Ascending aorta (tissue), 2 donors: ENCODE measurements at regions not wholly inside any gene's neighbourhood (a gene's known extent, or its start where the extent isn't known, plus 50 kb on each side); places are given as distances from the start of the nearest gene placed in this dataset.
A peak's percentile ranks its signal among the peaks of the same experiment; 100 is the strongest.

Experiments used
- DNase-seq, 2 donors: peaks; one replicate each; pipeline ENCODE4 v3.0.0-alpha.2; 2019; ENCODE audit warnings: low spot score in 2 of 2
- H3K27ac ChIP-seq, 2 donors: fragments of 200-600 bp; sonication (generic); one replicate each; pipeline ENCODE4 v1.5.1; 2016 to 2017; ENCODE audit warnings: mild to moderate bottlenecking in 1 of 2
- H3K27me3 ChIP-seq: fragments of 200-600 bp; sonication (generic); one replicate; pipeline ENCODE4 v1.5.1; 2017
- H3K36me3 ChIP-seq, 2 donors: fragments of 200-600 bp; sonication (generic); one replicate each; pipeline ENCODE4 v1.5.1; 2016
- H3K4me1 ChIP-seq, 2 donors: fragments of 200-600 bp; sonication (generic); one replicate each; pipeline ENCODE4 v1.5.1; 2016 to 2017; ENCODE audit warnings: mild to moderate bottlenecking in 1 of 2
- H3K4me3 ChIP-seq, 2 donors: fragments of 200-600 bp; sonication (generic); one replicate each; pipeline ENCODE4 v1.5.1; 2016 to 2017; ENCODE audit warnings: mild to moderate bottlenecking in 1 of 2
- H3K9me3 ChIP-seq, 2 donors: fragments of 200-600 bp; sonication (generic); one replicate each; pipeline ENCODE4 v1.5.1; 2016
- intact Hi-C: fragments of 100-400 bp; cut with DNase I; formaldehyde crosslinking; loops from one replicate; pipeline ENCODE4 v1.15.1; 2023
- TF ChIP-seq, protein P1 (sequence below), 3 experiments: fragments of 200-600 bp in 2 of 3; fragments of 450-650 bp in 1 of 3; sonication (generic) in 2 of 3; IDR thresholded peaks; one replicate each; pipeline ENCODE4 v1.5.1; 2016 to 2019; ENCODE audit warnings: antibody characterized with exemption in 3 of 3, mild to moderate bottlenecking in 1 of 3, moderate library complexity in 1 of 3

DNA sequence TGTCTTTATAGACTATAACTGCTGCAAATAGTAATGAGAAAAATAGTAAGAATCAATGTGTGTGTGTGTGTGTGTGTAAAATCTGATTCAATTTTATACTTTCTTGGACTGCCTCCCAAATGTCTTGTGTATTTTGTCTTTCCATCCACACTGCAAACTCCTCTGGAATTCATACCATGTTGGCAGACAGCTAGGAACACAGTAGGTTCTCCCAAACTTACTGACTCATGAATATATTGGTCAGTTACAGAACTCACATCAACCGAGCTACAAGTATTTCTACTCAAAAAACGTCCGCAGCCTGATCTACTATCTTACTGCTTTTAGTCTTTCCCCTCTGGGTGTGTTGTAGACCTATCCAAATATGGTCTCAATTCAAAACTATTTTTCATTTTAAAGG is 542.7 kb upstream of the PSMD7 start:
- intact Hi-C loops: no loop called here
- no peak overlapping the region for H3K27ac ChIP-seq
- no peaks in the 10 kb centered on the region for H3K36me3 ChIP-seq
- H3K9me3 ChIP-seq: no peaks in the 10 kb centered on the region
- peaks cover 3 to 8% of the 10 kb centered on the region in 2 donors for H3K4me1 ChIP-seq
- H3K4me3 ChIP-seq: no peak overlapping the region
- H3K27me3 ChIP-seq: no peaks in the 10 kb centered on the region
- TF ChIP-seq, protein P1, sequence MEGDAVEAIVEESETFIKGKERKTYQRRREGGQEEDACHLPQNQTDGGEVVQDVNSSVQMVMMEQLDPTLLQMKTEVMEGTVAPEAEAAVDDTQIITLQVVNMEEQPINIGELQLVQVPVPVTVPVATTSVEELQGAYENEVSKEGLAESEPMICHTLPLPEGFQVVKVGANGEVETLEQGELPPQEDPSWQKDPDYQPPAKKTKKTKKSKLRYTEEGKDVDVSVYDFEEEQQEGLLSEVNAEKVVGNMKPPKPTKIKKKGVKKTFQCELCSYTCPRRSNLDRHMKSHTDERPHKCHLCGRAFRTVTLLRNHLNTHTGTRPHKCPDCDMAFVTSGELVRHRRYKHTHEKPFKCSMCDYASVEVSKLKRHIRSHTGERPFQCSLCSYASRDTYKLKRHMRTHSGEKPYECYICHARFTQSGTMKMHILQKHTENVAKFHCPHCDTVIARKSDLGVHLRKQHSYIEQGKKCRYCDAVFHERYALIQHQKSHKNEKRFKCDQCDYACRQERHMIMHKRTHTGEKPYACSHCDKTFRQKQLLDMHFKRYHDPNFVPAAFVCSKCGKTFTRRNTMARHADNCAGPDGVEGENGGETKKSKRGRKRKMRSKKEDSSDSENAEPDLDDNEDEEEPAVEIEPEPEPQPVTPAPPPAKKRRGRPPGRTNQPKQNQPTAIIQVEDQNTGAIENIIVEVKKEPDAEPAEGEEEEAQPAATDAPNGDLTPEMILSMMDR (IDR thresholded peaks at IDR 0.05): no peak
- DNase-seq: no peak

DNA sequence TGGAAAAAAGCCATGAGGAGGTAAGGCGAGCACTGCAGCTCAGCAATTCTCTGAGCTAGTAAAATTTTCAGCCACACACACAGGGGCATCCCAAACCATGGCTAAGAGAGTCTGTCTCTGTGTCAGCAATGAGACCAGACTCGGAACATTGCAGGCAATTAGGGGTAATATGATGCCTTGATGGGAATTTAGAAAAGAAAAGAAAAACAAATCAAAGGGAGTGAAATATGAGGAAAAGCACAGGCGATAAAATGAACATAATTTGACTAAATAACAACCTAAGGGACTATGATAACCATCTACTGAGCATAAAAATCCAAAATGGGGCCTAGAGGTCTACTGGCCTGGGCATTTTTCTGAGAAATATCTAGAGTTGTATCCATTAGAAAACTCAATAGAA is 546.0 kb upstream of the PSMD7 start:
- intact Hi-C loops: no loop called here
- Histone ChIP-seq H3K9me3 (no peaks in the 10 kb centered on the region), H3K27ac (no peak overlapping the region), H3K4me1 (peaks cover 3 to 8% of the 10 kb centered on the region in 2 donors), H3K36me3 (no peaks in the 10 kb centered on the region), H3K27me3 (no peaks in the 10 kb centered on the region), H3K4me3 (no peak overlapping the region)
- DNase-seq: no peak
- TF ChIP-seq, protein P1 (IDR thresholded peaks at IDR 0.05): no peak

DNA sequence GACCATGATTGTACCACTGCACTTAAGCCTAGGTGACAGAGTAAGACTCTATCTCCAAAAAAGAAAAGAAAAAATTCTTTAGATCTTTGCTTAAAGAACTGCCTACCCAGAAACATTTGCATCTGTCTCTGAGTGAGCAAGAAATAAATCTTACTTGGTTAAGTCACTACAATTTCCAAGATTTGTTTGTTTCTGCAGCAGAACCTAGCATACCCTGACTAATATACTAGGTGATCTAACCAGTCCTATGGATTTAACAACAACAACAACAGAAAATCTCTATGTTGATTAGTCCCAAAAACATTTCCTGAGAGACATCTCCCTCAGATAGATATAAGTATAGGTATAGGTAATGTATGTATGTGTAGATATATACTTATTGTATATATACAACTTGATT is 549.3 kb upstream of the PSMD7 start:
- no peaks in the 10 kb centered on the region for H3K27me3 ChIP-seq
- H3K4me1 ChIP-seq: no peaks in the 10 kb centered on the region
- DNase-seq: no peak
- H3K9me3 ChIP-seq: no peaks in the 10 kb centered on the region
- TF ChIP-seq, protein P1 (IDR thresholded peaks at IDR 0.05): no peak
- no peaks in the 10 kb centered on the region for H3K36me3 ChIP-seq
- intact Hi-C loops: no loop called here
- no peak overlapping the region for H3K27ac ChIP-seq
- no peak overlapping the region for H3K4me3 ChIP-seq

DNA sequence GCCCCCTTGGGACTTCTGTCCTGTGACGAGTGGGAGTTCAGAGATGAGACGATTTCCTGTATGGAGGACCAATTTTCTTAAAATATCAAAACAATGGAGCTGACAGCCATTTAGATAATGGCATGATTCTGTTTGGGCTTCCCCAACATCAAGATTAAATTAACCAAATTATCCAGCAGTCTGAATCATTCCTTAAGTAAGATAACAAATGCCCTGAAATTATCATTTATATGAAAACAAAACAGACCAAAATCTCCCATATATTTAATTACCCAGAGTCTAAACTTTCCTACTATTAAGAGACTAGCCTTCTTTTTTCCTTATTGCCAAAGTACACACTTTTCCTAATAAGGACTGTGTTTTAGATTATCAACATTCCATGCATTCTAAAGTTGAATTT is 550.1 kb upstream of the PSMD7 start:
- intact Hi-C loops: no loop called here
- H3K9me3 ChIP-seq: no peaks in the 10 kb centered on the region
- no peaks in the 10 kb centered on the region for H3K4me1 ChIP-seq
- no peak overlapping the region for H3K27ac ChIP-seq
- no peak overlapping the region for H3K4me3 ChIP-seq
- no peaks in the 10 kb centered on the region for H3K27me3 ChIP-seq
- TF ChIP-seq, protein P1 (IDR thresholded peaks at IDR 0.05): no peak
- no peaks in the 10 kb centered on the region for H3K36me3 ChIP-seq
- DNase-seq: no peak

DNA sequence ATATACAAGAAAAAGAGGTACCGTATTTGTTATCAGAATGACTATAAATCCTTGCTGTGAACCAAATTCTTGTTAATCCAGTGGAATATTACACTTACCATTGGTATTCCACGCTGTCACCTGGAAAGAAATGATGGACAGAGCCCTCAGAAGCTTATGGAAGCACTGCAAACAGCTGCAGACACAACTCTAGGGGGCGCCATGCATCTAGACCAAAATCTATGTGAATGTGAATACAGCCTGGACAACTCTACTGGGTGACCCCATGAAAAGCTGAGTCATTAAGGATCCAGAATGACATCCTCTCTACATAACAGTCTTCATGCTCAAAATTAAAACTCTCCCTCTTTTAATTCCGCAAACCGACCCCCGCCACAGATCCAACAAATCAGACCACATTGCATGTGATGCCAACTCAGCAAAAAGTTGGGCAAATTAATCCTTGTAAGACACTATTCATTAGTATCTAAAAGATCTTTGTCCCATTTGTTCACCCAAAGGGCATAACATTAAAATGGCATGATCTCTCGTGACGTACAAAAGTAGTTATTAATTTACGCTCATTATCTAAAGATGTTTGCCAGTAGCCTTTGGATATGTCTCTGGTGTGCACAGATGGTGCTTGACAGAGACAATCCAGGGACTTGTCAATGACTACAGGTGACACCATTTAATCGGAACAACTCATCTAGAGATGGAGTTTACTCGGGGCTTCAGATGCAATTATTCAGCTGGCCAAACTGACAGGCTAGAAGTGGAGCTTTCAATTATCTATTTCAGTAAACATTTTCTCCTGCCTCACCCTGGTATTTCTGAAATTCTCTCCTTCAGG is 552.7 kb upstream of the PSMD7 start:
- H3K27me3 ChIP-seq: no peaks in the 10 kb centered on the region
- no peak overlapping the region for H3K27ac ChIP-seq
- no peaks in the 10 kb centered on the region for H3K36me3 ChIP-seq
- TF ChIP-seq, protein P1 (IDR thresholded peaks at IDR 0.05): peak in 1 of 3 experiments; percentile 19
- intact Hi-C loops: no loop called here
- no peak overlapping the region for H3K4me3 ChIP-seq
- no peaks in the 10 kb centered on the region for H3K4me1 ChIP-seq
- H3K9me3 ChIP-seq: no peaks in the 10 kb centered on the region
- no peak for DNase-seq
